ENCODE measurements at regions not wholly inside any gene's neighbourhood (a gene's known extent, or its start where the extent isn't known, plus 50 kb on each side); places are given as distances from the start of the nearest gene placed in this dataset.

- no peak for ATAC-seq
- TF ChIP-seq ZFP30 (CRISPR knock-in tag; IDR thresholded peaks at IDR 0.05) (no peak), TSHZ2 (CRISPR knock-in tag; IDR thresholded peaks at IDR 0.05) (no peak), OSR1 (CRISPR knock-in tag; IDR thresholded peaks at IDR 0.05) (no peak), TOX (CRISPR knock-in tag; IDR thresholded peaks at IDR 0.05; ENCODE audit: borderline replicate concordance) (no peak), GLIS3 (CRISPR knock-in tag; IDR thresholded peaks at IDR 0.05) (no peak), POU6F1 (CRISPR knock-in tag; IDR thresholded peaks at IDR 0.05; ENCODE audit: borderline replicate concordance, low read depth) (no peak)
These were observed 61.4 kb upstream of the RUFY1 start for GRCh38 chr5:179488975-179489374.

GRCh38 chr5:179488491-179488890, 61.9 kb upstream of the RUFY1 start:
- TF ChIP-seq ARNTL (CRISPR knock-in tag; IDR thresholded peaks at IDR 0.05; ENCODE audit: borderline replicate concordance, low read depth) (no peak), RARB (CRISPR knock-in tag; IDR thresholded peaks at IDR 0.05) (no peak), ZFP3 (CRISPR knock-in tag; IDR thresholded peaks at IDR 0.05) (no peak), CSDC2 (CRISPR knock-in tag; IDR thresholded peaks at IDR 0.05) (no peak), PATZ1 (CRISPR knock-in tag; IDR thresholded peaks at IDR 0.05; ENCODE audit: borderline replicate concordance) (no peak), TOX (CRISPR knock-in tag; IDR thresholded peaks at IDR 0.05; ENCODE audit: borderline replicate concordance) (no peak), ESRRG (CRISPR knock-in tag; IDR thresholded peaks at IDR 0.05) (no peak), ZC3H10 (CRISPR knock-in tag; IDR thresholded peaks at IDR 0.05) (no peak), SNAI2 (CRISPR knock-in tag; IDR thresholded peaks at IDR 0.05) (no peak), PPARA (CRISPR knock-in tag; IDR thresholded peaks at IDR 0.05; ENCODE audit: borderline replicate concordance) (no peak), CSRNP3 (CRISPR knock-in tag; IDR thresholded peaks at IDR 0.05) (no peak), POU6F1 (CRISPR knock-in tag; IDR thresholded peaks at IDR 0.05; ENCODE audit: borderline replicate concordance, low read depth) (no peak), ISL1 (CRISPR knock-in tag; IDR thresholded peaks at IDR 0.05) (no peak), CREB5 (CRISPR knock-in tag; IDR thresholded peaks at IDR 0.05; ENCODE audit: low read depth) (no peak), ZNF565 (CRISPR knock-in tag; conservative IDR thresholded peaks at IDR 0.05; ENCODE audit: low read depth) (no peak), ZNF70 (CRISPR knock-in tag; IDR thresholded peaks at IDR 0.05) (no peak), ZNF8 (CRISPR knock-in tag; IDR thresholded peaks at IDR 0.05) (no peak), ZFP30 (CRISPR knock-in tag; IDR thresholded peaks at IDR 0.05) (no peak), TSHZ2 (CRISPR knock-in tag; IDR thresholded peaks at IDR 0.05) (no peak), OSR1 (CRISPR knock-in tag; IDR thresholded peaks at IDR 0.05) (no peak)
- ATAC-seq, result no peak

All from SK-N-SH treated with all-trans-retinoic acid at 6 μM for 48 hours (cell line).